Breast epithelium (tissue), 4 donors: ENCODE measurements at regions not wholly inside any gene's neighbourhood (a gene's known extent, or its start where the extent isn't known, plus 50 kb on each side); places are given as distances from the start of the nearest gene placed in this dataset.

Source experiments
- DNase-seq, 2 donors: peaks; one replicate each; pipeline ENCODE4 v3.0.0-alpha.2; 2019; ENCODE audit warnings: low spot score in 2 of 2
- H3K27ac ChIP-seq, 2 donors: fragments of 200-600 bp; sonication (generic) in 1 of 2; one replicate each; pipeline ENCODE4 v1.5.1; 2016 to 2019; ENCODE audit warnings: mild to moderate bottlenecking in 1 of 2
- H3K27me3 ChIP-seq, 2 donors: fragments of 200-600 bp; sonication (generic) in 1 of 2; one replicate each; pipeline versions ENCODE4 v1.5.1 to v1.6.0; 2017 to 2019; ENCODE audit warnings: control low read depth in 1 of 2, mild to moderate bottlenecking in 1 of 2
- H3K36me3 ChIP-seq: fragments of 200-600 bp; one replicate; pipeline ENCODE4 v1.5.1; 2019
- H3K4me1 ChIP-seq, 2 donors: fragments of 200-600 bp; sonication (generic); one replicate each; pipeline ENCODE4 v1.5.1; 2016 to 2019; ENCODE audit warnings: control low read depth in 1 of 2
- H3K4me3 ChIP-seq, 3 donors: fragments of 200-600 bp; sonication (generic); 1 replicate in 2 of 3; 2 replicates in 1 of 3; pipeline ENCODE4 v1.5.1; 2016 to 2019; ENCODE audit warnings: mild to moderate bottlenecking in 3 of 3, moderate library complexity in 2 of 3
- H3K9me3 ChIP-seq, 2 donors: fragments of 200-600 bp; sonication (generic) in 1 of 2; one replicate each; pipeline ENCODE4 v1.5.1; 2016 to 2019; ENCODE audit warnings: control low read depth in 1 of 2
- POLR2A ChIP-seq: fragments of 450-650 bp; IDR thresholded peaks from one replicate; pipeline ENCODE4 v1.6.1; 2016; ENCODE audit warnings: antibody characterized with exemption, mild to moderate bottlenecking, moderate library complexity
- POLR2AphosphoS5 ChIP-seq, 3 donors: sonication (generic); formaldehyde crosslinking; IDR thresholded peaks; one replicate each; pipeline ENCODE4 v1.6.1; 2017; ENCODE audit warnings: antibody characterized with exemption in 3 of 3
- intact Hi-C: fragments of 100-400 bp; cut with DNase I; formaldehyde crosslinking; loops from one replicate; pipeline ENCODE4 v1.15.1; 2023; ENCODE audit warnings: low total_unique reads
- TF ChIP-seq, protein P1 (sequence below), 3 donors: fragments of 450-650 bp; IDR thresholded peaks; one replicate each; pipeline ENCODE4 v1.5.1; 2016 to 2017; ENCODE audit warnings: antibody characterized with exemption in 3 of 3, mild to moderate bottlenecking in 3 of 3, moderate library complexity in 3 of 3

DNA sequence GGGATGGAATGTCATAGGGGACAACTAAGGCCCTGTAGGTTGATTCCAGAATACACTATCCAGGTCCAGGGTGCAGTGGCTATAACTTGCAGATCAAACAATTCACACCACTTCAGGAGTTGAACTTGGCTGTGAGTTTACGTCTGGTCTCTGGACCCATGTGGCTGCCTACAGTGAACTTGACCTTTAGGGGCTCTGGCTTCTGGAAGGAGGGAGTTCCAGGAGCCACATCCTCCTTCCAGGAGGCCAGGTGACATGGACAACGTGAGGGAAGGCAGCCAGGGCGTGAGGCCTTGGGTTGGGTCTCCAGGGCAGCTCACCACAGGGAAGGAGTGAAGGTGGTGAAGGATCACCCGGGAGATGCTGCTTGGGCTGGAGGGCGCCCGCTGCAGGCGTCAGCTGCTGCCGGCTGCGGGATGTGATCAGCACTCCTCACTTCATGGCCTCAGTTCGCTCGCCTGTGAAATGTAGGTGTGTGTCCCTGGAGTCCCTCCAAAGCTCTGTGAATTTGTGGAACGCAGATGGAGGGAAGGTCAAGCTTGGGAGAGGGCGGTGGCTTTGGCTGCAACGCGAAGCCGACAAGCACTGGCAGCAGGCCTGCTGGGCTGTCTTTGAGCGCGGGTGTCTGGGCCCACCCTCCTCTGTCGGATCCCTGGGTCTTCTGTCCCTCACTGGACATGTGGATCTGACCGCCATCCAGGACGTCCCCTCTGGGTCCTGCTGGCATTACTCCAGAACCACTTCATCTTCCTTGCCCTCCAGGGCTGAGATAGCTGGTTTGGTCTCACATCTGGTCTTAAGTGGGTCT is 146.5 kb downstream of the GLI2 start:
- DNase-seq: no peak
- Histone ChIP-seq H3K27me3 (no peaks in the 10 kb centered on the region), H3K27ac (no peak overlapping the region), H3K9me3 (no peaks in the 10 kb centered on the region), H3K4me3 (no peak overlapping the region), H3K36me3 (no peaks in the 10 kb centered on the region), H3K4me1 (no peaks in the 10 kb centered on the region)
- intact Hi-C loops: no loop called here
- TF ChIP-seq POLR2A (no peak), POLR2AphosphoS5 (IDR thresholded peaks at IDR 0.05) (no peak)
- TF ChIP-seq, protein P1, sequence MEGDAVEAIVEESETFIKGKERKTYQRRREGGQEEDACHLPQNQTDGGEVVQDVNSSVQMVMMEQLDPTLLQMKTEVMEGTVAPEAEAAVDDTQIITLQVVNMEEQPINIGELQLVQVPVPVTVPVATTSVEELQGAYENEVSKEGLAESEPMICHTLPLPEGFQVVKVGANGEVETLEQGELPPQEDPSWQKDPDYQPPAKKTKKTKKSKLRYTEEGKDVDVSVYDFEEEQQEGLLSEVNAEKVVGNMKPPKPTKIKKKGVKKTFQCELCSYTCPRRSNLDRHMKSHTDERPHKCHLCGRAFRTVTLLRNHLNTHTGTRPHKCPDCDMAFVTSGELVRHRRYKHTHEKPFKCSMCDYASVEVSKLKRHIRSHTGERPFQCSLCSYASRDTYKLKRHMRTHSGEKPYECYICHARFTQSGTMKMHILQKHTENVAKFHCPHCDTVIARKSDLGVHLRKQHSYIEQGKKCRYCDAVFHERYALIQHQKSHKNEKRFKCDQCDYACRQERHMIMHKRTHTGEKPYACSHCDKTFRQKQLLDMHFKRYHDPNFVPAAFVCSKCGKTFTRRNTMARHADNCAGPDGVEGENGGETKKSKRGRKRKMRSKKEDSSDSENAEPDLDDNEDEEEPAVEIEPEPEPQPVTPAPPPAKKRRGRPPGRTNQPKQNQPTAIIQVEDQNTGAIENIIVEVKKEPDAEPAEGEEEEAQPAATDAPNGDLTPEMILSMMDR (IDR thresholded peaks at IDR 0.05): no peak

DNA sequence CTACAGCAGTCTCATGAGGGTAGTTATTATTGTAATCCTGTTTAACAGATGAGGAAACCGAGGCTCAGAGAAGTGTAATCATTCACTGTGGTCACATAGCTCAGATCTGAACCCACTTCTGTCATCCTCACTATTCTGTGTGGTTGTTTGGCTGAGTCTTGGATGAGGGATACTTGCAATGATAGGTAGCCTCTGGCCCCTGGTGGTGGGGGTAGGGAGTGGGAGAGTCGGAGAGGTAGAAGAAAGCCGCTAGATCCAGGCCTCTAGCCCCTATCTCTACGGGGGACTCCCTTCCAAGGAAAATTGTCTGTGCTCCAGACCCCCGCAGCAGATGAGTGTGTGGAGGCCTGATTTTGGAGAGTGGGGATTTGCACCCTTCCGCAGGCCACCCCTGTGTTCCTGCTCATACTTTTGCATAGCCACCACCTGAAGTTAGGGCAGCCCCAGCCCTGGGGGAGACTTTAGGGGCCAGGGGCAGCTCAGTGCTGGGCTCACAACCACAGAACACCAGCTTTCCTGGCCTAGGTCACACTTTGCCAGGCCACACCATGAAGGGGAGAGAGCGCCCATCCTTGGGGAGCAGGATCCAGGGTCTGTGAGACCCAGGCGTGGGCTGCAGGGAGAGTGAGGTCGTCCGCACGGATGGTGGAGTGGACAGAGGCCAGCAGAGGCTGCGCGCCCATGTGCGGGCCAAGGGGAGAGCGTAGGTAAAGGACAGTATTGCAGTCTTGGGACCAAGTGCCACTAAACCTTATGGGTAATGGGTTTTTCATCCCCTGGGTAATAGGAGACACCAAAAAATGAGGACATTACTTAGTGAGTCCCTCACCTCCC is 148.2 kb downstream of the GLI2 start:
- H3K27me3 ChIP-seq: no peaks in the 10 kb centered on the region
- no peaks in the 10 kb centered on the region for H3K36me3 ChIP-seq
- DNase-seq: no peak
- H3K27ac ChIP-seq: no peak overlapping the region
- H3K4me1 ChIP-seq: no peaks in the 10 kb centered on the region
- no peak for TF ChIP-seq POLR2A
- no peaks in the 10 kb centered on the region for H3K9me3 ChIP-seq
- no peak overlapping the region for H3K4me3 ChIP-seq
- intact Hi-C loops: no loop called here

DNA sequence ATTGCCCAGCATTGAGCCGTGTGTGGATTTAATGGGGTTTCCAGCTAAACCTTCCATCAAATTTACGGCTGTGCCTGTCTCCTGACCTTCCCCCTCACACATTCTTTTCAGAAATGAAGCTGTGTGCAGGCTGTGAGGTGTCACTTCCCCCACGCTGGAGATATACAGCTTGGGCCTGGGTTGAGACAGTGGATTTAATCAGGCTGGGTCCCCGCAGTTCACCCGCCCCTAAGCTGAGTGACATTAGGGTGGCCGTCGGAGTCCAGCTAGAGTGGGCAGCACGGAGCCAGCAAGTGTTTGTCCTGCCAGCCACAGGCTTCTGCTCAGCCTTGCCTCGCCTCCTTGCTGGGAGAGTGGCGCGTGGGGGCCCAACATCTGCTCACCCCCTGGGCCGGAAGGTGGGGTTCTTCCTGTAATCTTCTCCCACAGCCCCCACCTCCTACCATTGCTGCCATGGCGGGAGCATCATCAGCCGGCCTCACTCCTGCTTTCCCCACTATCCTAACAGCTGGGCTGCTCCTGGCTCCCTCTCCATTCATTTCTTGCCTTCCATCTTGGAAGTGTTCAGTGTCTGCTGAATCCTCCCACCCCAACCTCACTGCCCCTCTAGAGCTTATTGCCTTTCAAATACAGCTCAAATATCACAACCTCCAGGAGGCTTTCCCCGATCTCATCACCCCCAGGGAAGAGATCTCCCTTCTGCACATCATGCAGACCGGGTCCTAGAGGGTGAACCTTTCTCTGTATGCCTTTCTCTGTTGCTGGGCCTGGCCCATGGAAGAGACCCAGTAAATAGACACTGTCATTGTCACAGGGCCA is 149.0 kb downstream of the GLI2 start:
- H3K9me3 ChIP-seq: no peaks in the 10 kb centered on the region
- H3K27me3 ChIP-seq: no peaks in the 10 kb centered on the region
- intact Hi-C loops: no loop called here
- no peak overlapping the region for H3K4me3 ChIP-seq
- no peaks in the 10 kb centered on the region for H3K36me3 ChIP-seq
- H3K4me1 ChIP-seq: no peaks in the 10 kb centered on the region
- DNase-seq: no peak
- H3K27ac ChIP-seq: no peak overlapping the region
- TF ChIP-seq POLR2A: no peak
- TF ChIP-seq, protein P1 (IDR thresholded peaks at IDR 0.05): no peak
- TF ChIP-seq POLR2AphosphoS5 (IDR thresholded peaks at IDR 0.05): no peak

DNA sequence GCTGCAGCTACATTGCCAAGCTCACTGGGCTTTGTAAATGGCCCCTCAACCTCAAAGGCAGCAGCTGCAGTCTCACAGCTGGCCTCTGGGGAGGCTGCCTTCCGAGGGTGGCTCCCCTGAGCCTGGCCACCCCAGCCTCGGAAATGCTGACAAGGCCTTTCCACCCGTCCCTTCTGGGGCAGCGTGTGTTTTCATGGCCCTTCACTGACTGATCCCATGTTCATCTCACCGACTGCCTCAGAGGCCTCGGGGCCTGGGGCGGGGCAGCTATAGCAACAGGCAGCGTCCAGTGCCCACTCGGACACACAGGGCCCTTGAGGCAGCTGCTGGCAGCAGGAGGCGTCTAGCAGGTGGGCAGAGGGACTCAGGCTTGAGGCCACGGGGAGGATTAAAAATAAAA is 149.7 kb downstream of the GLI2 start:
- intact Hi-C loops: no loop called here
- TF ChIP-seq, protein P1 (IDR thresholded peaks at IDR 0.05): no peak
- TF ChIP-seq POLR2AphosphoS5 (IDR thresholded peaks at IDR 0.05): no peak
- no peak for TF ChIP-seq POLR2A
- no peaks in the 10 kb centered on the region for H3K4me1 ChIP-seq
- DNase-seq: no peak
- no peak overlapping the region for H3K27ac ChIP-seq
- no peaks in the 10 kb centered on the region for H3K36me3 ChIP-seq
- no peaks in the 10 kb centered on the region for H3K9me3 ChIP-seq
- H3K4me3 ChIP-seq: no peak overlapping the region
- H3K27me3 ChIP-seq: no peaks in the 10 kb centered on the region

DNA sequence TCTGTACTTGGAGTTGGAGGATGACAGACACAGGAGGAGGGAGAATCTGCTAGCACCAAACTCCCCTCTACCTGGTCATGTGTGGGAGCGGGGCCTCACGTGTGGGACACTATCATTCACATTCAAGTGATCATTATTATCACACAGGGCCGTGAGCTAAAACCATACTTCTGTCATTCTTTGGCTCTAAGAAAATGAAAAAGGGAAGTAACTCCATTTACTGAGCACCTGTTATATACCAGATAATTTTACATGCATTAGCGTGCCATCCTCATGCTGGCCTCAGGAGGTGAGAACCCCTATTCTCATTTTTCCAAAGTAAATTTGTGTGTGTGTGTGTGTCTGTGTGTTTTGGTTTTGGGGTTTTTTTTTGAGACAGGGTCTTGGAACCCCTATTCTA is 150.1 kb downstream of the GLI2 start:
- no peak for DNase-seq
- H3K36me3 ChIP-seq: no peaks in the 10 kb centered on the region
- no peaks in the 10 kb centered on the region for H3K4me1 ChIP-seq
- TF ChIP-seq POLR2A (no peak), POLR2AphosphoS5 (IDR thresholded peaks at IDR 0.05) (no peak)
- TF ChIP-seq, protein P1 (IDR thresholded peaks at IDR 0.05): no peak
- no peaks in the 10 kb centered on the region for H3K9me3 ChIP-seq
- no peak overlapping the region for H3K27ac ChIP-seq
- no peaks in the 10 kb centered on the region for H3K27me3 ChIP-seq
- intact Hi-C loops: no loop called here
- no peak overlapping the region for H3K4me3 ChIP-seq
